H1 (cell line): ENCODE measurements at regions not wholly inside any gene's neighbourhood (a gene's known extent, or its start where the extent isn't known, plus 50 kb on each side); places are given as distances from the start of the nearest gene placed in this dataset.

Source experiments
- CTCF ChIA-PET: fragments of 300-600 bp; sonication (Branson Sonifier 250); formaldehyde crosslinking; loops from one replicate; lab custom pipeline; 2021; ENCODE audit not compliant: partially characterized antibody; lab: Charles Lee
- POLR2A ChIA-PET: fragments of 300-600 bp; sonication (Branson Sonifier 250); formaldehyde crosslinking; loops from one replicate; lab custom pipeline; 2021; ENCODE audit warnings: inconsistent platforms; ENCODE audit not compliant: partially characterized antibody; lab: Charles Lee
- DNase-seq, 2 experiments: peaks; one replicate each; pipeline versions ENCODE4 v3.0.0 to v3.0.0-alpha.2; 2010 to 2022; ENCODE audit warnings: low spot score in 2 of 2, low read depth in 1 of 2, mixed read lengths in 1 of 2
- FAIRE-seq: peaks from 2 replicates; lab custom pipeline; 2011; peaks lifted over from hg19 to GRCh38; lab: Jason Lieb, UNC
- H2AFZ ChIP-seq: 2 replicates; pipeline ENCODE4 v1.8.1; 2012; ENCODE audit warnings: low read length, inconsistent platforms
- H2AK5ac ChIP-seq: 2 replicates; pipeline ENCODE4 v1.6.1; 2013; ENCODE audit warnings: low read depth, low read length
- H2BK120ac ChIP-seq: replicated peaks from 2 replicates; pipeline ENCODE3; 2013; ENCODE audit warnings: low read depth, low read length, inconsistent platforms
- H2BK12ac ChIP-seq: 2 replicates; pipeline ENCODE4 v1.6.1; 2013; ENCODE audit warnings: low read depth, low read length
- H2BK15ac ChIP-seq: 2 replicates; pipeline ENCODE4 v1.6.1; 2013; ENCODE audit warnings: low read length
- H2BK20ac ChIP-seq: 2 replicates; pipeline ENCODE4 v1.6.1; 2013; ENCODE audit warnings: low read length
- H2BK5ac ChIP-seq: 2 replicates; pipeline ENCODE4 v1.6.1; 2013; ENCODE audit warnings: low read depth, low read length
- H3K14ac ChIP-seq: 2 replicates; pipeline ENCODE4 v1.6.1; 2013; ENCODE audit warnings: inconsistent platforms; ENCODE audit not compliant: insufficient read length
- H3K18ac ChIP-seq: 2 replicates; pipeline ENCODE4 v1.6.1; 2013; ENCODE audit warnings: low read length; ENCODE audit errors: extremely low read depth
- H3K23ac ChIP-seq: 2 replicates; pipeline ENCODE4 v1.6.1; 2013; ENCODE audit warnings: inconsistent platforms; ENCODE audit not compliant: insufficient read length
- H3K23me2 ChIP-seq: 2 replicates; pipeline ENCODE4 v1.6.1; 2013; ENCODE audit warnings: low read depth, low read length
- H3K27ac ChIP-seq: 2 replicates; pipeline ENCODE4 v1.6.1; 2011; ENCODE audit warnings: low read depth, low read length, inconsistent platforms
- H3K27me3 ChIP-seq, 4 experiments: replicated peaks in 1 of 4; 1 replicate in 1 of 4; 2 replicates in 3 of 4; pipeline versions ENCODE4 v1.6.1 to v1.8.1; 2011 to 2013; ENCODE audit warnings: low read length in 3 of 4, mild to moderate bottlenecking in 3 of 4, inconsistent platforms in 2 of 4, mixed read lengths in 2 of 4, moderate library complexity in 1 of 4; ENCODE audit not compliant: control insufficient read depth in 3 of 4, insufficient read depth in 3 of 4; ENCODE audit errors: extremely low read depth in 1 of 4
- H3K36me3 ChIP-seq, 4 experiments: 2 replicates each; pipeline versions ENCODE4 v1.6.1 to v1.8.1; 2011 to 2013; ENCODE audit warnings: mild to moderate bottlenecking in 4 of 4, low read length in 3 of 4, moderate library complexity in 2 of 4, control low read depth in 1 of 4, inconsistent platforms in 1 of 4; ENCODE audit not compliant: insufficient read depth in 4 of 4, control insufficient read depth in 2 of 4
- H3K4ac ChIP-seq: replicated peaks from 2 replicates; pipeline ENCODE3; 2013; ENCODE audit warnings: low read length, low read depth, mixed read lengths, inconsistent platforms; ENCODE audit not compliant: insufficient read length
- H3K4me1 ChIP-seq, 4 experiments: replicated peaks in 1 of 4; 1 replicate in 1 of 4; 2 replicates in 3 of 4; pipeline versions ENCODE4 v1.6.1 to v1.8.1; 2011 to 2013; ENCODE audit warnings: low read length in 3 of 4, inconsistent platforms in 2 of 4, mixed read lengths in 1 of 4; ENCODE audit not compliant: insufficient read depth in 4 of 4, control insufficient read depth in 3 of 4
- H3K4me2 ChIP-seq, 2 experiments: 2 replicates each; pipeline versions ENCODE4 v1.6.1 to v1.8.1; 2011 to 2013; ENCODE audit warnings: low read depth in 2 of 2, low read length in 2 of 2, control low read depth in 1 of 2, inconsistent platforms in 1 of 2, mild to moderate bottlenecking in 1 of 2; ENCODE audit not compliant: insufficient read depth in 1 of 2
- H3K4me3 ChIP-seq, 4 experiments: fragments of 200-600, 300-600 bp in 1 of 4; sonication (generic), shearing (Covaris generic), sonication (Bioruptor Twin) in 1 of 4; 2 replicates each; pipeline versions ENCODE4 v1.5.1 to v1.8.1; 2011 to 2016; ENCODE audit warnings: low read length in 4 of 4, low read depth in 3 of 4, control low read depth in 2 of 4, inconsistent platforms in 2 of 4, mild to moderate bottlenecking in 2 of 4, mixed read lengths in 1 of 4, moderate library complexity in 1 of 4; ENCODE audit not compliant: insufficient read depth in 2 of 4; ENCODE audit errors: extremely low read depth in 1 of 4
- H3K56ac ChIP-seq: replicated peaks from 2 replicates; pipeline ENCODE3; 2013; ENCODE audit warnings: low read depth, mild to moderate bottlenecking, mixed read lengths, low read length, inconsistent platforms; ENCODE audit not compliant: insufficient read length
- H3K79me1 ChIP-seq: 2 replicates; pipeline ENCODE4 v1.6.1; 2013; ENCODE audit warnings: low read depth, low read length, control low read depth
- H3K79me2 ChIP-seq, 2 experiments: 2 replicates each; pipeline versions ENCODE4 v1.6.1 to v1.8.1; 2012 to 2013; ENCODE audit warnings: low read length in 2 of 2, mild to moderate bottlenecking in 2 of 2, inconsistent platforms in 1 of 2; ENCODE audit not compliant: insufficient read depth in 2 of 2, control insufficient read depth in 1 of 2
- H3K9ac ChIP-seq, 4 experiments: replicated peaks in 1 of 4; 1 replicate in 1 of 4; 2 replicates in 3 of 4; pipeline versions ENCODE4 v1.6.1 to v1.8.1; 2011 to 2013; ENCODE audit warnings: low read depth in 3 of 4, low read length in 3 of 4, control low read depth in 2 of 4, mild to moderate bottlenecking in 2 of 4, moderate library complexity in 2 of 4, inconsistent platforms in 1 of 4; ENCODE audit errors: extremely low read depth in 1 of 4
- H3K9me3 ChIP-seq, 2 experiments: 2 replicates each; pipeline versions ENCODE4 v1.6.1 to v1.8.1; 2012 to 2013; ENCODE audit warnings: mild to moderate bottlenecking in 2 of 2, moderate library complexity in 2 of 2, control low read depth in 1 of 2, inconsistent platforms in 1 of 2, low read depth in 1 of 2, low read length in 1 of 2, mixed read lengths in 1 of 2; ENCODE audit not compliant: insufficient read depth in 2 of 2
- H4K20me1 ChIP-seq, 2 experiments: replicated peaks in 1 of 2; 2 replicates each; pipeline versions ENCODE3 to v1.8.1; 2011 to 2013; ENCODE audit warnings: inconsistent platforms in 2 of 2, low read length in 2 of 2, mild to moderate bottlenecking in 1 of 2; ENCODE audit not compliant: insufficient read depth in 2 of 2, control insufficient read depth in 1 of 2
- H4K5ac ChIP-seq: 2 replicates; pipeline ENCODE4 v1.6.1; 2013; ENCODE audit warnings: low read length, low read depth, mixed read lengths, inconsistent platforms; ENCODE audit not compliant: insufficient read length
- H4K8ac ChIP-seq: 2 replicates; pipeline ENCODE4 v1.8.0; 2013; ENCODE audit warnings: mild to moderate bottlenecking, moderate library complexity, low read length, inconsistent platforms; ENCODE audit not compliant: insufficient read depth; ENCODE audit errors: extremely low read depth
- H4K91ac ChIP-seq: replicated peaks from 2 replicates; pipeline ENCODE3; 2013; ENCODE audit warnings: low read length, mixed read lengths, inconsistent platforms; ENCODE audit not compliant: insufficient read length
- BRCA1 ChIP-seq: IDR thresholded peaks from 2 replicates; pipeline ENCODE4 v1.6.1; 2012; ENCODE audit warnings: low read depth, low read length, improper control_type of control experiment
- CTCF ChIP-seq, 3 experiments: IDR thresholded peaks; 1 replicate in 2 of 3; 2 replicates in 1 of 3; pipeline versions ENCODE4 v1.5.1 to v1.6.1; 2011; ENCODE audit warnings: low read length in 3 of 3, mild to moderate bottlenecking in 3 of 3, inconsistent platforms in 2 of 3, low read depth in 1 of 3, moderate library complexity in 1 of 3; ENCODE audit not compliant: insufficient read depth in 1 of 3; ENCODE audit errors: control extremely low read depth in 1 of 3
- RXRA ChIP-seq: IDR thresholded peaks from 2 replicates; pipeline ENCODE4 v1.6.1; 2011; ENCODE audit warnings: low read depth, mild to moderate bottlenecking, low read length, moderate library complexity; ENCODE audit not compliant: insufficient read depth
- ZNF274 ChIP-seq: IDR thresholded peaks from 2 replicates; pipeline ENCODE4 v1.7.0; 2012; ENCODE audit warnings: low read length, borderline replicate concordance; ENCODE audit errors: extremely low read depth
- WGBS, 2 experiments: shearing (Covaris generic) in 1 of 2; methylation state at CpG; one replicate each; pipeline versions ENCODE4 v1.1.6 to v1.1.7; 2013 to 2015; ENCODE audit warnings: low lambda C conversion rate in 2 of 2, mixed read lengths in 2 of 2, inconsistent platforms in 1 of 2, low coverage in 1 of 2, missing lambda C conversion rate in 1 of 2; ENCODE audit not compliant: insufficient replicate concordance in 2 of 2, insufficient coverage in 1 of 2, insufficient read length in 1 of 2; ENCODE audit errors: extremely low coverage in 1 of 2, missing lambda C conversion rate in 1 of 2; 5-methylcytosine and 5-hydroxymethylcytosine counted together

- 61% methylated on average over 2 of the region's 2 CpGs; no CpG with 5 or more reads in 1 of the 2 experiments for WGBS, 2 experiments
- peaks cover 37 to 63% of the 10 kb centered on the region in 2 experiments for H3K9me3 ChIP-seq
- CTCF ChIA-PET, result interaction anchor here (0.7 kb wide), 1 partner anchor 462 kb away, joined by 3 read pairs; no protein-coding TSS in a partner anchor
These were observed 1016.0 kb downstream of the SOCS6 start for GRCh38 chr18:71304856-71305255.

More at GRCh38 chr18:71304856-71305255, 1016.0 kb downstream of the SOCS6 start:
- H3K4me3 ChIP-seq, result no peak overlapping the region
- H3K18ac ChIP-seq, result no peak overlapping the region
- POLR2A ChIA-PET, result no interaction called here
- H2AK5ac ChIP-seq, result no peak overlapping the region
- no peaks in the 10 kb centered on the region for H3K4me1 ChIP-seq
- H3K4ac ChIP-seq, result no peak overlapping the region
- no peaks in the 10 kb centered on the region for H3K23me2 ChIP-seq
- TF ChIP-seq BRCA1, result no peak
- TF ChIP-seq CTCF (IDR thresholded peaks at IDR 0.05; ENCODE audit: control extremely low read depth in 1 of 3, insufficient read depth in 1 of 3, low read depth in 1 of 3, low read length in 3 of 3), result no peak
- no peak for TF ChIP-seq ZNF274
- no peak for TF ChIP-seq RXRA
- no peak overlapping the region for H2BK20ac ChIP-seq
- FAIRE-seq (no peak), DNase-seq (no peak)
- H3K4me2 ChIP-seq, result no peak overlapping the region
- no peak overlapping the region for H3K14ac ChIP-seq
- peaks cover 0 to 61% (median 0%) of the 10 kb centered on the region in 4 experiments; a peak in 1 of 7 replicates for H3K27me3 ChIP-seq
- H4K91ac ChIP-seq, result no peak overlapping the region
- no peaks in the 10 kb centered on the region for H3K79me1 ChIP-seq
- no peak overlapping the region for H4K5ac ChIP-seq
- H2BK12ac ChIP-seq, result no peak overlapping the region
- H4K20me1 ChIP-seq, result peaks cover 0 to 2% of the 10 kb centered on the region in 2 experiments
- no peak overlapping the region for H2AFZ ChIP-seq
- no peak overlapping the region for H4K8ac ChIP-seq
- H3K23ac ChIP-seq, result no peak overlapping the region
- H3K79me2 ChIP-seq, result no peaks in the 10 kb centered on the region
- no peak overlapping the region for H2BK5ac ChIP-seq
- H2BK15ac ChIP-seq, result no peak overlapping the region
- no peak overlapping the region for H2BK120ac ChIP-seq
- no peak overlapping the region for H3K9ac ChIP-seq
- no peaks in the 10 kb centered on the region for H3K36me3 ChIP-seq
- H3K56ac ChIP-seq, result no peak overlapping the region
- H3K27ac ChIP-seq, result no peak overlapping the region
